ENCODE measurements at regions not wholly inside any gene's neighbourhood (a gene's known extent, or its start where the extent isn't known, plus 50 kb on each side); places are given as distances from the start of the nearest gene placed in this dataset.

GRCh38 chr5:87705876-87706275, 293.1 kb upstream of the CCNH start:
- Histone ChIP-seq H3K27ac (ENCODE audit: low read length) (no peak overlapping the region), H3K4me3 (ENCODE audit: low read depth in 2 of 2, low read length in 2 of 2) (no peak overlapping the region), H3K9me3 (ENCODE audit: control insufficient read depth, insufficient read depth, low read depth, low read length) (no peaks in the 10 kb centered on the region), H3K27me3 (ENCODE audit: control insufficient read depth, insufficient read depth, low read length) (no peaks in the 10 kb centered on the region), H3K4me1 (ENCODE audit: control insufficient read depth, insufficient read depth, low read length) (no peaks in the 10 kb centered on the region), H3K36me3 (ENCODE audit: control insufficient read depth, insufficient read depth, low read length) (no peaks in the 10 kb centered on the region)
- no peak for ATAC-seq
- DNase-seq (ENCODE audit: low read depth, low spot score), result no peak
- BruUV-seq (replicated peaks), result no TSS peak
- intact Hi-C loops (cut with micrococcal nuclease; ENCODE audit: unreplicated experiment) (no loop called here), in situ Hi-C loops (cut with HindIII; ENCODE audit: low pct_unique_long_range_greater_than_20kb, low sequenced_read_pairs) (no loop called here)
- TF ChIP-seq REST (IDR thresholded peaks at IDR 0.05; ENCODE audit: insufficient read depth in 1 of 2, low read depth in 2 of 2, low read length in 1 of 2) (no peak), SIN3A (IDR thresholded peaks at IDR 0.05; ENCODE audit: borderline replicate concordance, insufficient read depth, low read depth, low read length) (no peak)
- POLR2A ChIA-PET, result no interaction called here
- CTCF ChIA-PET, result no interaction called here

- no peaks in the 10 kb centered on the region for H3K36me3 ChIP-seq (ENCODE audit: control insufficient read depth, insufficient read depth, low read length)
- no peak overlapping the region for H3K27ac ChIP-seq (ENCODE audit: low read length)
- ChIA-PET POLR2A (no interaction called here), CTCF (no interaction called here)
- H3K9me3 ChIP-seq (ENCODE audit: control insufficient read depth, insufficient read depth, low read depth, low read length), result no peaks in the 10 kb centered on the region
- in situ Hi-C loops (cut with HindIII; ENCODE audit: low pct_unique_long_range_greater_than_20kb, low sequenced_read_pairs) (no loop called here), intact Hi-C loops (cut with micrococcal nuclease; ENCODE audit: unreplicated experiment) (no loop called here)
- no peaks in the 10 kb centered on the region for H3K4me1 ChIP-seq (ENCODE audit: control insufficient read depth, insufficient read depth, low read length)
- ATAC-seq, result no peak
- DNase-seq (ENCODE audit: low read depth, low spot score), result no peak
- TF ChIP-seq REST (IDR thresholded peaks at IDR 0.05; ENCODE audit: insufficient read depth in 1 of 2, low read depth in 2 of 2, low read length in 1 of 2), result no peak
- TF ChIP-seq SIN3A (IDR thresholded peaks at IDR 0.05; ENCODE audit: borderline replicate concordance, insufficient read depth, low read depth, low read length), result no peak
- TF ChIP-seq POLR2AphosphoS5 (IDR thresholded peaks at IDR 0.05; ENCODE audit: low read depth, low read length), result no peak
- no peak for TF ChIP-seq TCF7L2 (IDR thresholded peaks at IDR 0.05; ENCODE audit: low read depth, low read length)
- no peak for TF ChIP-seq CTCF (IDR thresholded peaks at IDR 0.05)
- no peak overlapping the region for H3K4me3 ChIP-seq (ENCODE audit: low read depth in 2 of 2, low read length in 2 of 2)
- H3K27me3 ChIP-seq (ENCODE audit: control insufficient read depth, insufficient read depth, low read length), result no peaks in the 10 kb centered on the region
- no TSS peak for BruUV-seq (replicated peaks)
Measured at GRCh38 chr5:87686975-87687374, 274.2 kb upstream of the CCNH start.

Data from Panc1 (cell line).